WI38 (cell line): ENCODE measurements at regions not wholly inside any gene's neighbourhood (a gene's known extent, or its start where the extent isn't known, plus 50 kb on each side); places are given as distances from the start of the nearest gene placed in this dataset.

Experiments
- H3K4me3 ChIP-seq: 2 replicates; pipeline ENCODE4 v1.5.1; 2011; ENCODE audit warnings: low read depth, mild to moderate bottlenecking, control low read depth, low read length
- CTCF ChIP-seq: IDR thresholded peaks from 2 replicates; pipeline ENCODE4 v1.5.1; 2012; ENCODE audit warnings: low read depth, mild to moderate bottlenecking, control low read depth, low read length

DNA sequence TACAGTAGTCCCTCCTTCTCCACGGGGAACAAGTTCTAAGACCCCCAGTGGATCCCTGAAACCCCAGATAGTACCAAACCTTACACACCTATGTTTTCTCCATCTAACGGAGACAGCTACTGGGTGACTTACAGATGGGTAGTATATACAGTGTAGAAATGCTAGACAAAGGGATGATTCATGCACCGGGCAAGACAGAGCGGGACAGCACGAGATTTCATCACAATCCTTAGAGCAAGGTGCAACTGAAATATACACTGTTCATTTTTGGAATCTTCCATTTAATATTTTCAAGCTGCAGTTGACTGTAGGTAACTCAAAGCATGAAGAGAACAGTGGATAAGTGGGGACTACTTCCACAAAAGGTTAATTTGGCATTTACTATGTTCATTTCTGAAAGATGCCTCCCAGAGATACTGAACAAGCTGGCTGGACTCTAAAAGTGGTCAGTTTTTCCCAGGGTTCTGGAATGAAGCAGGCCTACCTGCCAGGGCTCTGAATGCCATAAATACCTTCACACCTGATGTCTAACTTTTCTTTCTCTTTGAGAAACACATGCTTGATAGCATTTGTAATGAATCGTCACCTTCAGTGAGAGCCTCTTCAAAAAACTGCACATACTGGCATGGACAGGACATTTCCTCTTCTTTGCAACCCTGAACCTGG is 127.7 kb upstream of the FOXN3 start:
- no peak for TF ChIP-seq CTCF

GRCh38 chr14:89543425-89543790 is 126.4 kb upstream of the FOXN3 start:
- H3K4me3 ChIP-seq, result no peak overlapping the region
- no peak for TF ChIP-seq CTCF

More for the DNA sequence above, 127.7 kb upstream of the FOXN3 start:
- H3K4me3 ChIP-seq, result no peak overlapping the region

DNA sequence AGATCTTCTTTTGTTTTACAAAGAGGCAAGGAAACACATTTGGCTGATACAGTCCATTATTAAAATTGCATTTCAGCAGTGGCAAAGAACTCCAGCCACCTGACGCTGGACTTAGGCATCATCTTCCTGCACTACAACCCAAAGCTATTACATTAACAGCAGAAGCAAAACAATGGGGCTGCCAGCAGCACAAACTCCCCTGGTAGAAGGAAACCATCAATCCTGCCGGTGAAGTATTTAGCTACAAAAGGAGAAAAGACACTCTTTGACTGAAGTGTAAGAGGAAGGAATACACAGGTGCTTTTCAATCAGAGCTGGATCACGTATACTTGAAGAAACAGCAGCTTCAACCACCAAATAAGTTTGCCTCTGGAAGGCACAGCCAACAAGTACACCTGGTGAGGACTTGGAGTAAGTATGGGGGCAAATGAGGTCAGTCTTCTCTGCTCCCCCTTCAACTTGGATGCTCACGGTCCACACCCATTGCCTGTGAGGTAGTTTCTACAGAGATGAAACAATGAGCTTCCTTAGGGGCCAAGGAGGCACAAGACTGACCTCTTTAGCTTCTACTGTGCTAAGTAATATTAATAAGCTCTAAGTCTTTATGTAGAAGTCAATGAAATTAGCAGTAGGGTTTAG is 125.9 kb upstream of the FOXN3 start:
- TF ChIP-seq CTCF, result no peak

GRCh38 chr14:89540830-89541470 is 123.9 kb upstream of the FOXN3 start:
- no peak overlapping the region for H3K4me3 ChIP-seq
- no peak for TF ChIP-seq CTCF

More for the DNA sequence above, 125.9 kb upstream of the FOXN3 start:
- H3K4me3 ChIP-seq, result no peak overlapping the region

- TF ChIP-seq CTCF, result no peak
- no peak overlapping the region for H3K4me3 ChIP-seq
These were observed 123.2 kb upstream of the FOXN3 start for GRCh38 chr14:89540009-89540829.

DNA sequence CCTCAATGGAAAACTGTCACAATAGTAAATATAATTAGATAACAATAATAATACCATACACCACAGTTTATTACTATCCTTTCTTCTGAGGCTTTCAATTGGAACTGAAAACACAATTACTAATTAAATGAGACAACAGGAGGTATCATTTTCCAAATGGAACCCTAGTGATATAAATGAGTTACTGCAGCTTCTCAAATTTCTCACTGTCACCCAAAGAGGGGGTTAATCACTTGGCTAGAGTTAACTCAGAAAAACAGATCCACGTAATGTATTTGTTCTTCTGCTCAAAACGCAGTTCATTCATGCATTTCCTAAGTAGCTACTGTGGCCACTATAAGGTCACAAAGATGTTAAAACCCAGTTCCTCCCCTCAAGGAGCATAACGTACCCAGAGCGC is 120.9 kb upstream of the FOXN3 start:
- TF ChIP-seq CTCF, result no peak
- no peak overlapping the region for H3K4me3 ChIP-seq
